ENCODE measurements at regions not wholly inside any gene's neighbourhood (a gene's known extent, or its start where the extent isn't known, plus 50 kb on each side); places are given as distances from the start of the nearest gene placed in this dataset.

DNA sequence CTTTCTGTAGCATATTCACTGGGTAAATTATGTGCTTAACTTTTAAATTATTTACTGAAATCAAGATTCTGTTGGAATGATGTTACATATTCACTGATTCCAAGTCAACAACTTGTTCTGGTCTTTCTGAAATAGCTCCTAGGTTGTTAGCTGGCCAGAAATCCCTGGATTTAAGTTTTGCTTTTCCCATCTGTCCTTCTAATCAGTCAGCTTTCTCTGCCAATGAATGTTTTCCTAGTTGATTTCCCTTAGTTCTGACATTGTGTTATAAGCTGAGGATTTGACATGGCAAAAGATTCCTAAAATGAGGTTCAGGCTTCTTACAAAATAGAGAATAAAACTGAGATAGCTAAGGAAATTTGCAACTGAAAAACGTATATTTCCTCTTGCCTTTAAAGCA, 1479.6 kb downstream of the MRPL39 start:
- no peaks in the 10 kb centered on the region for H4K20me1 ChIP-seq (replicated peaks; ENCODE audit: insufficient read depth)
- H3K4me3 Mint-ChIP-seq = no peak overlapping the region
- no peak overlapping the region for H3K27ac Mint-ChIP-seq
- no peaks in the 10 kb centered on the region for H3K4me1 ChIP-seq (ENCODE audit: insufficient read depth)
- H3K9me3 Mint-ChIP-seq = peaks cover 53% of the 10 kb centered on the region
- H3K27me3 ChIP-seq (ENCODE audit: insufficient read depth) = no peaks in the 10 kb centered on the region
- no peaks in the 10 kb centered on the region for H3K79me2 ChIP-seq (replicated peaks; ENCODE audit: insufficient read depth)
- no peak for ATAC-seq
- no peak overlapping the region for H3K4me3 ChIP-seq
- 0 out of 3 replicates have a peak, but pooled peaks cover 2% of the 10 kb centered on the region for H3K36me3 Mint-ChIP-seq (ENCODE audit: low read depth)
- H3K27me3 Mint-ChIP-seq (ENCODE audit: insufficient read depth, low read depth, poor library complexity) = no peaks in the 10 kb centered on the region
- no peak for TF ChIP-seq ZNF114 (CRISPR knock-in tag; IDR thresholded peaks at IDR 0.05)
- no peak for TF ChIP-seq ZNF331 (CRISPR knock-in tag; IDR thresholded peaks at IDR 0.05; ENCODE audit: low read depth)
- no peak for TF ChIP-seq JUNB (IDR thresholded peaks at IDR 0.05; ENCODE audit: unreplicated experiment)
- TF ChIP-seq, protein P1, sequence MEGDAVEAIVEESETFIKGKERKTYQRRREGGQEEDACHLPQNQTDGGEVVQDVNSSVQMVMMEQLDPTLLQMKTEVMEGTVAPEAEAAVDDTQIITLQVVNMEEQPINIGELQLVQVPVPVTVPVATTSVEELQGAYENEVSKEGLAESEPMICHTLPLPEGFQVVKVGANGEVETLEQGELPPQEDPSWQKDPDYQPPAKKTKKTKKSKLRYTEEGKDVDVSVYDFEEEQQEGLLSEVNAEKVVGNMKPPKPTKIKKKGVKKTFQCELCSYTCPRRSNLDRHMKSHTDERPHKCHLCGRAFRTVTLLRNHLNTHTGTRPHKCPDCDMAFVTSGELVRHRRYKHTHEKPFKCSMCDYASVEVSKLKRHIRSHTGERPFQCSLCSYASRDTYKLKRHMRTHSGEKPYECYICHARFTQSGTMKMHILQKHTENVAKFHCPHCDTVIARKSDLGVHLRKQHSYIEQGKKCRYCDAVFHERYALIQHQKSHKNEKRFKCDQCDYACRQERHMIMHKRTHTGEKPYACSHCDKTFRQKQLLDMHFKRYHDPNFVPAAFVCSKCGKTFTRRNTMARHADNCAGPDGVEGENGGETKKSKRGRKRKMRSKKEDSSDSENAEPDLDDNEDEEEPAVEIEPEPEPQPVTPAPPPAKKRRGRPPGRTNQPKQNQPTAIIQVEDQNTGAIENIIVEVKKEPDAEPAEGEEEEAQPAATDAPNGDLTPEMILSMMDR (conservative IDR thresholded peaks at IDR 0.05; ENCODE audit: low read depth in 2 of 2) = no peak
- TF ChIP-seq CREB1 (CRISPR knock-in tag; IDR thresholded peaks at IDR 0.05; ENCODE audit: low read depth) = no peak
- TF ChIP-seq, protein P2, sequence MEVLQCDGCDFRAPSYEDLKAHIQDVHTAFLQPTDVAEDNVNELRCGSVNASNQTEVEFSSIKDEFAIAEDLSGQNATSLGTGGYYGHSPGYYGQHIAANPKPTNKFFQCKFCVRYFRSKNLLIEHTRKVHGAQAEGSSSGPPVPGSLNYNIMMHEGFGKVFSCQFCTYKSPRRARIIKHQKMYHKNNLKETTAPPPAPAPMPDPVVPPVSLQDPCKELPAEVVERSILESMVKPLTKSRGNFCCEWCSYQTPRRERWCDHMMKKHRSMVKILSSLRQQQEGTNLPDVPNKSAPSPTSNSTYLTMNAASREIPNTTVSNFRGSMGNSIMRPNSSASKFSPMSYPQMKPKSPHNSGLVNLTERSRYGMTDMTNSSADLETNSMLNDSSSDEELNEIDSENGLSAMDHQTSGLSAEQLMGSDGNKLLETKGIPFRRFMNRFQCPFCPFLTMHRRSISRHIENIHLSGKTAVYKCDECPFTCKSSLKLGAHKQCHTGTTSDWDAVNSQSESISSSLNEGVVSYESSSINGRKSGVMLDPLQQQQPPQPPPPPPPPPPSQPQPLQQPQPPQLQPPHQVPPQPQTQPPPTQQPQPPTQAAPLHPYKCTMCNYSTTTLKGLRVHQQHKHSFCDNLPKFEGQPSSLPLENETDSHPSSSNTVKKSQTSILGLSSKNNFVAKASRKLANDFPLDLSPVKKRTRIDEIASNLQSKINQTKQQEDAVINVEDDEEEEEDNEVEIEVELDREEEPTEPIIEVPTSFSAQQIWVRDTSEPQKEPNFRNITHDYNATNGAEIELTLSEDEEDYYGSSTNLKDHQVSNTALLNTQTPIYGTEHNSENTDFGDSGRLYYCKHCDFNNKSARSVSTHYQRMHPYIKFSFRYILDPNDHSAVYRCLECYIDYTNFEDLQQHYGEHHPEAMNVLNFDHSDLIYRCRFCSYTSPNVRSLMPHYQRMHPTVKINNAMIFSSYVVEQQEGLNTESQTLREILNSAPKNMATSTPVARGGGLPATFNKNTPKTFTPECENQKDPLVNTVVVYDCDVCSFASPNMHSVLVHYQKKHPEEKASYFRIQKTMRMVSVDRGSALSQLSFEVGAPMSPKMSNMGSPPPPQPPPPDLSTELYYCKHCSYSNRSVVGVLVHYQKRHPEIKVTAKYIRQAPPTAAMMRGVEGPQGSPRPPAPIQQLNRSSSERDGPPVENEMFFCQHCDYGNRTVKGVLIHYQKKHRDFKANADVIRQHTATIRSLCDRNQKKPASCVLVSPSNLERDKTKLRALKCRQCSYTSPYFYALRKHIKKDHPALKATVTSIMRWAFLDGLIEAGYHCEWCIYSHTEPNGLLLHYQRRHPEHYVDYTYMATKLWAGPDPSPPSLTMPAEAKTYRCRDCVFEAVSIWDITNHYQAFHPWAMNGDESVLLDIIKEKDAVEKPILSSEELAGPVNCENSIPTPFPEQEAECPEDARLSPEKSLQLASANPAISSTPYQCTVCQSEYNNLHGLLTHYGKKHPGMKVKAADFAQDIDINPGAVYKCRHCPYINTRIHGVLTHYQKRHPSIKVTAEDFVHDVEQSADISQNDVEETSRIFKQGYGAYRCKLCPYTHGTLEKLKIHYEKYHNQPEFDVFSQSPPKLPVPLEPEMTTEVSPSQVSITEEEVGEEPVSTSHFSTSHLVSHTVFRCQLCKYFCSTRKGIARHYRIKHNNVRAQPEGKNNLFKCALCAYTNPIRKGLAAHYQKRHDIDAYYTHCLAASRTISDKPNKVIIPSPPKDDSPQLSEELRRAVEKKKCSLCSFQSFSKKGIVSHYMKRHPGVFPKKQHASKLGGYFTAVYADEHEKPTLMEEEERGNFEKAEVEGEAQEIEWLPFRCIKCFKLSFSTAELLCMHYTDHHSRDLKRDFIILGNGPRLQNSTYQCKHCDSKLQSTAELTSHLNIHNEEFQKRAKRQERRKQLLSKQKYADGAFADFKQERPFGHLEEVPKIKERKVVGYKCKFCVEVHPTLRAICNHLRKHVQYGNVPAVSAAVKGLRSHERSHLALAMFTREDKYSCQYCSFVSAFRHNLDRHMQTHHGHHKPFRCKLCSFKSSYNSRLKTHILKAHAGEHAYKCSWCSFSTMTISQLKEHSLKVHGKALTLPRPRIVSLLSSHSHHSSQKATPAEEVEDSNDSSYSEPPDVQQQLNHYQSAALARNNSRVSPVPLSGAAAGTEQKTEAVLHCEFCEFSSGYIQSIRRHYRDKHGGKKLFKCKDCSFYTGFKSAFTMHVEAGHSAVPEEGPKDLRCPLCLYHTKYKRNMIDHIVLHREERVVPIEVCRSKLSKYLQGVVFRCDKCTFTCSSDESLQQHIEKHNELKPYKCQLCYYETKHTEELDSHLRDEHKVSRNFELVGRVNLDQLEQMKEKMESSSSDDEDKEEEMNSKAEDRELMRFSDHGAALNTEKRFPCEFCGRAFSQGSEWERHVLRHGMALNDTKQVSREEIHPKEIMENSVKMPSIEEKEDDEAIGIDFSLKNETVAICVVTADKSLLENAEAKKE (CRISPR knock-in tag; IDR thresholded peaks at IDR 0.05) = no peak
- no peak for TF ChIP-seq POLR2AphosphoS5 (IDR thresholded peaks at IDR 0.05; ENCODE audit: low read depth)
- DNase-seq (ENCODE audit: low spot score) = no peak
- H3K4me1 Mint-ChIP-seq = no peaks in the 10 kb centered on the region
- no peak overlapping the region for H3K27ac ChIP-seq (ENCODE audit: low read depth)
- no peaks in the 10 kb centered on the region for H3K36me3 ChIP-seq (ENCODE audit: insufficient read depth)
- H3K9me2 ChIP-seq (ENCODE audit: insufficient read depth) = no peaks in the 10 kb centered on the region
- H2AFZ ChIP-seq = no peak overlapping the region
- no peak overlapping the region for H3K4me2 ChIP-seq
- no peaks in the 10 kb centered on the region for H3F3A ChIP-seq (replicated peaks; ENCODE audit: low read depth)

Data from GM23338 (cell line).